ENCODE measurements at regions not wholly inside any gene's neighbourhood (a gene's known extent, or its start where the extent isn't known, plus 50 kb on each side); places are given as distances from the start of the nearest gene placed in this dataset.
"Not testable (repeated sequence)": the region's sequence is repeated elsewhere in the genome, so short reads cannot be mapped to it uniquely, and the experiment has no call there.

- intact Hi-C loops (cut with micrococcal nuclease): not testable (repeated sequence)
Measured at GRCh38 chr16:29234536-29235275, 171.8 kb downstream of the NPIPB11 start.

DNA sequence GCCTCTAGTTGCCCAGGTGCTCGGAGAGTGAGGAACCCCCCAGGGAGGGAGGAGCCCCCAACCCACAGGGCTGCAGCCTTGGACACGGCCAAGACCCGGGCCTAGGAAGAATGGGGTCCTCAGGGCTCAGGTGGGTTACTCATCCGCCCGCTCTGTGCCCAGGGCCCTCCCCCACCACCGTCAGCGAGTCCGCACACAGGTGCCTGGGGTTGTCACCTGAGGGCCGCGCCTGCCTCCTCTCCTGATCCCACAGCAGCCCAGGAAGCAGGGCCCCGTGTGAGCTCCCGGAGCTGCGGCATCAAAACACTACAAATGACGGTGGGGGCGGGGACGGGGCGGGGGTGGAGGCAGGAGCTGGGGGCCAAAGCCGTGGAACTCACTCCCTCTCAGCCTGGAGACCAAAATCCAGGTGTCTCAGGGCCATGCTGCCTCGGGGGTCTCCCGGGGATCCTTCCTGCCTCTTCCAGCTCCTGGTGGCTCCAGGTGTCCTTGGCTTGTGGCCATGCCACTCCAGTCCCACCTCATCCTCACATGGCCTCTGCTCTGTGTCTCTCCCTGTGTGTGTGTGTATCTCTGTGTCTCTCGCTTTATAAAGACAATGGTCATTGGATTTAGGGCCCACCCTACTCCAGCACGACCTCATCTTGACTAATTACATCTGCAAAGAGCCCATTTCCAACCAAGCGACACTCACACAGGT lies 172.7 kb downstream of the NPIPB11 start:
- intact Hi-C loops (cut with micrococcal nuclease): not testable (repeated sequence)

DNA sequence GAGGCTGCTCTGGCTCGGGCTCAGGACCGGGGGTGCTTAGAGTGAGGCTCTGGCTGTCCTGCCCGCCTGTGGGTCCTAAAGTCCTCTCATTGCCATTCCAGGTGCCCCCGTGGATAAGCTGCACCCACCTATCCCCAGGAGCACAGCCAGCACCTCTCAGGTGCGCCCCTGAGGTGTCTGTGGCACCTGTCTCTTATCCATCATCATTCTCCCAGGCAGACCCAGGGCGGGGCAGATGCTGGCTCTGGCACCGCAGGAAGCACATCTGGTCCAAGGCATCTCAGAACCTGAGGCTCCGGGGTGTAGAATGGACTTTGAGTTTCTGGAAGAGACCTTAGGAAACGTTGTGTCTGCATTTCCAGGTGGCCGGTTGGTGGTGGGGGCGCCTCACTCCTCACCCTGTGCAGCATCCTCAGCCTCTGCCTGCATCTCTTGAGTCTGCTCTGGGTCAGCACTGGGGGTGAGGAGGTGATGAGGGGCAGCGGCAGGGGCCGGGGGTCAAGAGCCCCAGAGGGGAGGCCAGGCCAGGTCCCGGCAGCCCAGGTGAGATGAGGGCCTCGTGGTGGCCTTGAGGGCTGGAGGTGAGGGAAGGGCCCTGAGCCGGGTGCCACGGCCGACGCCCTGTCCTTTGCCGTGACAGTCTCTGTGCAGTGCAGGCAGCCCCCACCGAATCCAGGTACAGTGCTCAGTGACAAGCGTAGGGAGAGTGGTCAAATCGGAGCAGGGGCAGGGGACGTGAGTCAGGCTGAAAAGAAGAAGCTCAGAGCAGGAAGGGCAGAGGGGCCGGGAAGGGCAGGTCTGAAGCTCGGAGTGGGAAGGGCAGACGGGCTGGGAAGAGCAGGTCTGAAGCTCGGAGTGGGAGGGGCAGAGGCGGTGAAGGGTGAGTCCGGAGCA lies 173.5 kb downstream of the NPIPB11 start:
- intact Hi-C loops (cut with micrococcal nuclease): no loop called here

GRCh38 chr16:29232160-29232705 lies 174.3 kb downstream of the NPIPB11 start:
- intact Hi-C loops (cut with micrococcal nuclease): not testable (repeated sequence)

- intact Hi-C loops (cut with micrococcal nuclease): no loop called here
Measured at GRCh38 chr16:29231244-29231643, 175.3 kb downstream of the NPIPB11 start.

GRCh38 chr16:29230671-29231096 lies 175.8 kb downstream of the NPIPB11 start:
- intact Hi-C loops (cut with micrococcal nuclease): no loop called here

DNA sequence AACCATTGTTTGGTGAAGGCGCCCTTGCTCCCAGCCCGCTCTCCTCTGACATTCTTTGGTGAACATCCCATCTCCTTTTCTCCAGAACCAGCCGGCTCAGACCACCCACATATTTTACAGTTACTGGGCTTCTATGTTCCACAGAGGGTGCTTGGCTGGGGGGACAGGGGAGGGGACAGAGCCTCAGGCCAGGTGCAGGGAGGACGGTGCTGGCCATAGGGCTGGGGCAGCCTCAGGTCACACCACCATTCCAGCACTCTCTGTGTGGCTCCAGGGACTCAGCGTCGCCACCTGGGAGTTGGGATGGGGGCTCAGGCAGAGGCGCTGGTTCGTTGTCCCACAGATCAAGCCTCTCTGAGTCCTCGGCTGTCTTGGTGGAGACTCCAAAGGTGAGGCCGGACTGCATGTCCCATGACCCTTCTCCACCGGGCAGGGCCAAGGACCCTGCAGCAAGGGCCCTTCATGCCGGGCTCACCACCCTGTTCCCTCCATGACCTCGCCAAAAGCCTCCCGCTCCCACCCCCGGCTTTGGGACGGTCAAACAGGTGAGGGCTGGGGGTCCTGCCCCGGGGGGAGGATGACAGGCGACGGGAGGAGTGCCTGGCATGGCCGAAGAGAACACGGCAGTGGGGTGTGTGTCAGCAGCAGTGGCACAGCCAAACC lies 176.4 kb downstream of the NPIPB11 start:
- intact Hi-C loops (cut with micrococcal nuclease): not testable (repeated sequence)

GRCh38 chr16:29229616-29230005 lies 176.9 kb downstream of the NPIPB11 start:
- intact Hi-C loops (cut with micrococcal nuclease): not testable (repeated sequence)

DNA sequence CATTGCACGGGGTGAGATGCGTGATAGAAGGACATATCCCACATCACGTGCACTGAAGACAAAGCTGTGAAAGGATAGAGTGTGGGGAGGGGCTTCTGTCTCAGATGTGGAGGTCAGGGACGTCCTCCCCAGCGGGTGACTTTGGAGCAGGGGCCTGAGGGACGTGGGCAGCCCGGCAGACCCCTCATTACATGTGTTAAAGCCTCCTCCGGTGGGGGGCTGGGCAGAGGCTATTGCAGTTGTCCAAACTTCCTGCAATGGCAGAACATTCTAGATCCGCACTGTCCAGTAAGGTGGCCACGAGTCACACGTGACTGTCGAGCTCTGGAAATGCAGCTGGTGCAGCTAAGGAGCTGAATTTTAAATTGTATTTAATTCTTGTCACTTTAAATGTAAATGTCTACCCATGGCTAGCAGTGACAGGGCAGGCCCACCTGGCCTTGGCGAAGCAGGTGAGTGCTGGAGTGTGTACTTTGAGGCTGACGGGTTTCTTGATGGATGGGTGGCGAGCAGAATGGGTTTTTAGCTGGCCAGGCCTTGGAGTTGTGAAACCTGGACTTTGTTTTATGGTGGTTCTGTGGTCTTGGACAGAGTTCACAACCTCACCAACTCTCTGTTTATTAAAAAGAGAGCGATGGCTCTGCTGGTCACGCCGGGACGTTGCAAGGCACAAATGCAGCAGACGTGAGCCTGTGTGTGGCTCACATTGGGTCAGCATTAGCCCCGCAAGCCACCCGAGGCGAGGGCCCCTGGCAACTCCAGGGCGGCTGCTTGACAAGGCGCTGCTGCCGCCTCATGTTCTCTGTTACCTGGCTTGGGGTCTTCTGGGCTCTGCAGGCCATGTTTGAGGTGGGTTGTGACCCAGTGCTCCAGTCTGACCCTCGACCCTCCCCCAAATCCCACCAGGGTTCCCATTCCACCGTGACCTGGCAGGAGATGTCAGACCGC lies 177.6 kb downstream of the NPIPB11 start:
- intact Hi-C loops (cut with micrococcal nuclease): not testable (repeated sequence)

- intact Hi-C loops (cut with micrococcal nuclease): not testable (repeated sequence)
Measured at GRCh38 chr16:29227751-29228663, 178.5 kb downstream of the NPIPB11 start.

DNA sequence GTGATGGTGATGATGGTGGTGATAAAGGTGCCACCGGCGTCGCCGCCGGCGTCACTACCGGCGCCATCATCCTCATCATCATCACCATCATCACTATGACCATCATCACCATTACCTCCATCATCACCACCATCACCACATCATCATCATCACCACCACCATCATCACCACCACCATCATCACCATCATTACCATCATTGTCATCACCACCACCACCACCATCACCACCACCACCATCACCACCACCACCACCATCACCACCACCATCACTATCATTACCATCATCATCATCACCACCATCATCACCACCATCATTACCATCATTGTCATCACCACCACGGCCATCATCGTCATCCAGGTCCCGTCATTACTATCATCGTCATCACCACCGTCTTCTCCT lies 179.7 kb downstream of the NPIPB11 start:
- intact Hi-C loops (cut with micrococcal nuclease): no loop called here

DNA sequence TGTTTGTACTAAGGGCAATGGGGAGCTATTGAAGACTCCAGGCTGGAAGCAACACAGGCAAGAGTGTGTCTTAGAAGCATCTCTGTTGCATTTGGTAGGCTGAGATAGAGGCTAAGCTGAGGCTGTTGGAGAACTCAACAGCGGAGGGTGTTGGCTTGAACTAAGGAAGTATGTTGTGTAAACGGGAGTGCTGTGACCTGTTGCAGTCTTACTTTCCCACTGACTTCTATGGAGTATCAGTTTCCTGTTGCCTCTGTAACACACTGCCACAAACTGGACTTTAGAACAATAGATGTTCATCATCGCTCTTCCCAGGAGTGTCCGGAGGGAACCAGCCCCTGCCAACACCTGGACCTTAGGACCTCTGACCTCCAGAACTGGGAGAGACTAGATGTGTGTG lies 181.8 kb downstream of the NPIPB11 start:
- intact Hi-C loops (cut with micrococcal nuclease): not testable (repeated sequence)

GRCh38 chr16:29222615-29223014 lies 183.9 kb downstream of the NPIPB11 start:
- intact Hi-C loops (cut with micrococcal nuclease): not testable (repeated sequence)

DNA sequence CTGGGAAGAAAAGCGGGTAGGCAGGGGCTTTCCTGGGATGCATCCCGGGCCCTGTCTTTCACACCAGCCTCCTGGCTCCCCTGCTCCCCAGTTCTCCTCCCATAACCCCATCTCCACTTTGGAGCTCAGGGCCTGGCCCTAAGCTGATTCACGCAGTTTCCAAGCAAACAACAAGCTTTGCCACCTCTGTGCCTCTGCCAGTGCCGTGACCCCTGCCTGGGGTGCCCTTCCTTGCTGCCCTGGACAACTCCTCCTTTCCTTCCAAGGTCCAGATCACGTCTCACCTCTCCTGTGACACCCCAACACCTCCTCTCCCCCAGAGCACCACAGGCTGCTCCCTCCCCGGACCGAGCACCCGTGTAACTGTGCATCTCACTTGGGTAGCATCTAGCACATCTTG lies 184.5 kb downstream of the NPIPB11 start:
- intact Hi-C loops (cut with micrococcal nuclease): not testable (repeated sequence)

DNA sequence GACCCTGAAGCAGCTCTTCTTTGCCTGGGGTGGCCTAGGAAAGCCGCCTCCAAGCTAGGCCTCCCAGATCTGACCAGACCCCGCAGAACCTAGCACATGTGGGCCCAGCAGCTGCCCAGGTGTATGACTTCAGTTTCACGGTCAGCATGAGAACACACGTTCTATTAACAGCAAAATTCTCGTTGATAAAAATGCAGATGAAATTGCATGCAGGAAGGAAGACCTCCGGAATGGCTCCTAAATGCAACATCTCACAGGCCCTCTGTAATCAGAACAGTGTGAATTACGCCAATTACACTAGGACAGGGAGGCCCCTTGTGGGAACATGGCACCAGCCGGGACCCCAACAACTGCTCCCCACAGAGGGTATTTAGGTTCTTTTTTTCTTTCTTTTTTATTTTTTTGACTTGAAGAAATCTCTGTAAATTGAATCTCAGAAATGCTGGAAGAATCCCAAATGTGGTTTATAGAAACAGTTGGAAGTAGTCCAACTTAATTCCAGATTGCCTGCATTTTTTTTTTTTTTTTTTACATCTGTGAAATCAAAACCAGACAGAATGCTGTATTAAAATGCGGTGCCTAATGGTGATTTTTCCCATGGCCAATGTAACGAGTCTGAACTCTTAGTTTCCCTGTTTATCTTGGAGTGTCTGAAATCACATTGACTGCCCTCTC lies 185.1 kb downstream of the NPIPB11 start:
- intact Hi-C loops (cut with micrococcal nuclease): not testable (repeated sequence)

- intact Hi-C loops (cut with micrococcal nuclease): not testable (repeated sequence)
Measured at GRCh38 chr16:29220647-29221191, 185.8 kb downstream of the NPIPB11 start.

GRCh38 chr16:29219966-29220646 lies 186.4 kb downstream of the NPIPB11 start:
- intact Hi-C loops (cut with micrococcal nuclease): not testable (repeated sequence)
